SK-N-MC (cell line): ENCODE measurements at regions not wholly inside any gene's neighbourhood (a gene's known extent, or its start where the extent isn't known, plus 50 kb on each side); places are given as distances from the start of the nearest gene placed in this dataset.

ENCODE experiments used
- DNase-seq: peaks from one replicate; pipeline ENCODE4 v3.0.0-alpha.2; 2011; ENCODE audit warnings: low read depth, low spot score
- H3K27ac ChIP-seq: fragments of 200-600 bp; sonication (generic); 2 replicates; pipeline ENCODE4 v1.5.1; 2016; ENCODE audit warnings: mixed run types
- H3K36me3 ChIP-seq: fragments of 200-600 bp; sonication (generic); 2 replicates; pipeline ENCODE4 v1.6.1; 2017; ENCODE audit warnings: antibody characterized with exemption, low read length, mixed read lengths; ENCODE audit not compliant: insufficient read depth
- H3K4me3 ChIP-seq: fragments of 200-600 bp; sonication (generic); 2 replicates; pipeline ENCODE4 v1.5.1; 2016
- H3K9ac ChIP-seq: fragments of 200-600 bp; sonication (generic); 2 replicates; pipeline ENCODE4 v1.8.0; 2017; ENCODE audit warnings: mixed run types, mixed read lengths; ENCODE audit not compliant: insufficient read length
- H3K9me3 ChIP-seq: fragments of 200-600 bp; sonication (generic); 2 replicates; pipeline ENCODE4 v1.6.1; 2017; ENCODE audit warnings: low read depth, mild to moderate bottlenecking, antibody characterized with exemption, low read length, moderate library complexity, mixed read lengths
- EZH2 ChIP-seq: fragments of 200-600 bp; sonication (generic); IDR thresholded peaks from one replicate; pipeline ENCODE4 v1.6.1; 2017; ENCODE audit warnings: antibody characterized with exemption
- FOXP2 ChIP-seq: optimal IDR thresholded peaks from 2 replicates; pipeline ENCODE3; 2011; ENCODE audit warnings: mild to moderate bottlenecking, moderate library complexity; ENCODE audit not compliant: insufficient read depth; ENCODE audit errors: extremely low read length, control extremely low read depth
- POLR2AphosphoS5 ChIP-seq: IDR thresholded peaks from 2 replicates; pipeline ENCODE4 v1.6.1; 2012; ENCODE audit warnings: mild to moderate bottlenecking, low read depth, low read length, borderline replicate concordance

- TF ChIP-seq EZH2 = no peak
- no peak for TF ChIP-seq FOXP2
- TF ChIP-seq POLR2AphosphoS5 = no peak
- no peak for DNase-seq
- H3K27ac ChIP-seq = peak overlapping the region; percentile 93
These were observed 144.7 kb downstream of the PFKFB3 start for GRCh38 chr10:6347391-6347951.

GRCh38 chr10:6348096-6348874, 145.6 kb downstream of the PFKFB3 start:
- Histone ChIP-seq H3K4me3 (peak overlapping the region; percentile 61), H3K9ac (peak overlapping the region; percentile 41), H3K9me3 (no peaks in the 10 kb centered on the region), H3K36me3 (no peaks in the 10 kb centered on the region), H3K27ac (peak overlapping the region; percentile 93)
- DNase-seq = no peak
- no peak for TF ChIP-seq POLR2AphosphoS5
- TF ChIP-seq FOXP2 = no peak
- TF ChIP-seq EZH2 = no peak

More at GRCh38 chr10:6347391-6347951, 144.7 kb downstream of the PFKFB3 start:
- Histone ChIP-seq H3K9ac (peak overlapping the region; percentile 12), H3K9me3 (no peaks in the 10 kb centered on the region), H3K4me3 (peak overlapping the region; percentile 61), H3K36me3 (no peaks in the 10 kb centered on the region)

- Histone ChIP-seq H3K36me3 (no peaks in the 10 kb centered on the region), H3K9ac (no peak overlapping the region), H3K9me3 (no peaks in the 10 kb centered on the region), H3K4me3 (no peak overlapping the region), H3K27ac (no peak overlapping the region)
- no peak for TF ChIP-seq EZH2
- TF ChIP-seq POLR2AphosphoS5 = no peak
- no peak for TF ChIP-seq FOXP2
- no peak for DNase-seq
These were observed 147.3 kb downstream of the PFKFB3 start for GRCh38 chr10:6349846-6350535.

GRCh38 chr10:6350609-6351008, 147.9 kb downstream of the PFKFB3 start:
- no peak overlapping the region for H3K9ac ChIP-seq
- TF ChIP-seq EZH2 (no peak), POLR2AphosphoS5 (no peak), FOXP2 (no peak)

GRCh38 chr10:6351495-6351894, 148.8 kb downstream of the PFKFB3 start:
- H3K9ac ChIP-seq = no peak overlapping the region
- no peaks in the 10 kb centered on the region for H3K36me3 ChIP-seq
- TF ChIP-seq EZH2 = no peak
- TF ChIP-seq FOXP2 = no peak
- TF ChIP-seq POLR2AphosphoS5 = no peak
- no peak overlapping the region for H3K27ac ChIP-seq
- H3K4me3 ChIP-seq = no peak overlapping the region
- DNase-seq = no peak
- no peaks in the 10 kb centered on the region for H3K9me3 ChIP-seq

More at GRCh38 chr10:6350609-6351008, 147.9 kb downstream of the PFKFB3 start:
- Histone ChIP-seq H3K9me3 (no peaks in the 10 kb centered on the region), H3K36me3 (no peaks in the 10 kb centered on the region), H3K27ac (no peak overlapping the region), H3K4me3 (no peak overlapping the region)
- no peak for DNase-seq

- H3K4me3 ChIP-seq = no peak overlapping the region
- H3K27ac ChIP-seq = no peak overlapping the region
- DNase-seq = no peak
- no peaks in the 10 kb centered on the region for H3K9me3 ChIP-seq
- no peak overlapping the region for H3K9ac ChIP-seq
- H3K36me3 ChIP-seq = no peaks in the 10 kb centered on the region
- no peak for TF ChIP-seq POLR2AphosphoS5
- TF ChIP-seq EZH2 = no peak
- no peak for TF ChIP-seq FOXP2
These were observed 150.8 kb downstream of the PFKFB3 start for GRCh38 chr10:6353526-6353925.

- H3K9me3 ChIP-seq = no peaks in the 10 kb centered on the region
- H3K36me3 ChIP-seq = no peaks in the 10 kb centered on the region
- no peak for DNase-seq
- no peak overlapping the region for H3K9ac ChIP-seq
- no peak overlapping the region for H3K27ac ChIP-seq
- no peak for TF ChIP-seq FOXP2
- no peak for TF ChIP-seq EZH2
- no peak for TF ChIP-seq POLR2AphosphoS5
- no peak overlapping the region for H3K4me3 ChIP-seq
These were observed 151.5 kb downstream of the PFKFB3 start for GRCh38 chr10:6354168-6354772.

- Histone ChIP-seq H3K4me3 (no peak overlapping the region), H3K36me3 (no peaks in the 10 kb centered on the region), H3K9me3 (no peaks in the 10 kb centered on the region), H3K9ac (no peak overlapping the region), H3K27ac (no peak overlapping the region)
- no peak for TF ChIP-seq FOXP2
- no peak for TF ChIP-seq EZH2
- TF ChIP-seq POLR2AphosphoS5 = no peak
- no peak for DNase-seq
These were observed 153.6 kb downstream of the PFKFB3 start for GRCh38 chr10:6356280-6356793.
